Nucleus accumbens (tissue), 56 donors: ENCODE measurements at regions not wholly inside any gene's neighbourhood (a gene's known extent, or its start where the extent isn't known, plus 50 kb on each side); places are given as distances from the start of the nearest gene placed in this dataset.
A peak's percentile ranks its signal among the peaks of the same experiment; 100 is the strongest.

Source experiments
- DNase-seq, 56 donors: peaks; one replicate each; lab custom pipeline; 2025; lab: John Stamatoyannopoulos, UW

GRCh38 chr14:56745097-56745496 is 65.2 kb downstream of the OTX2 start:
- no peak for DNase-seq

- DNase-seq, result no peak
Measured at GRCh38 chr14:56744016-56744415, 66.3 kb downstream of the OTX2 start.

GRCh38 chr14:56742391-56742878 is 67.8 kb downstream of the OTX2 start:
- no peak for DNase-seq

- DNase-seq, result no peak
Measured at GRCh38 chr14:56741325-56741724, 69.0 kb downstream of the OTX2 start.

GRCh38 chr14:56738020-56738419 is 72.3 kb downstream of the OTX2 start:
- DNase-seq, result no peak

GRCh38 chr14:56733396-56733795 is 76.9 kb downstream of the OTX2 start:
- DNase-seq, result no peak

- no peak for DNase-seq
Measured at GRCh38 chr14:56731187-56731586, 79.1 kb downstream of the OTX2 start.

- DNase-seq, result no peak
Measured at GRCh38 chr14:56730538-56731145, 79.6 kb downstream of the OTX2 start.

- no peak for DNase-seq
Measured at GRCh38 chr14:56724013-56724412, 86.3 kb downstream of the OTX2 start.

GRCh38 chr14:56723418-56723817 is 86.9 kb downstream of the OTX2 start:
- DNase-seq, result no peak

GRCh38 chr14:56720703-56721460 is 89.4 kb downstream of the OTX2 start:
- DNase-seq, result no peak

- no peak for DNase-seq
Measured at GRCh38 chr14:56718312-56718711, 92.0 kb downstream of the OTX2 start.

- DNase-seq, result no peak
Measured at GRCh38 chr14:56716705-56717104, 93.6 kb downstream of the OTX2 start.

- no peak for DNase-seq
Measured at GRCh38 chr14:56715938-56716337, 94.3 kb downstream of the OTX2 start.

- DNase-seq, result no peak
Measured at GRCh38 chr14:56709201-56709600, 101.1 kb downstream of the OTX2 start.

GRCh38 chr14:56708704-56709103 is 101.6 kb downstream of the OTX2 start:
- DNase-seq, result no peak

GRCh38 chr14:56703947-56704346 is 106.3 kb downstream of the OTX2 start:
- peak in 25 of 56 donors; percentile 0 to 63 (median 20) for DNase-seq

GRCh38 chr14:56702515-56702914 is 107.8 kb downstream of the OTX2 start:
- no peak for DNase-seq
